Neuronal stem cell (in vitro differentiated cells): ENCODE measurements at regions not wholly inside any gene's neighbourhood (a gene's known extent, or its start where the extent isn't known, plus 50 kb on each side); places are given as distances from the start of the nearest gene placed in this dataset.
"Not testable (repeated sequence)": the region's sequence is repeated elsewhere in the genome, so short reads cannot be mapped to it uniquely, and the experiment has no call there.

Experiments used
- DNase-seq: peaks from one replicate; pipeline ENCODE4 v3.0.0-alpha.2; 2013; ENCODE audit warnings: low spot score
- H2AFZ ChIP-seq: one replicate; pipeline ENCODE4 v1.6.1; 2013; ENCODE audit warnings: mild to moderate bottlenecking, low read length, inconsistent platforms
- H2AK5ac ChIP-seq: 2 replicates; pipeline ENCODE4 v1.6.1; 2013; ENCODE audit warnings: low read depth, mild to moderate bottlenecking, inconsistent platforms, low read length, moderate library complexity, mixed read lengths
- H2BK120ac ChIP-seq: 2 replicates; pipeline ENCODE4 v1.6.1; 2013; ENCODE audit warnings: low read depth, mild to moderate bottlenecking, inconsistent platforms, low read length, moderate library complexity, mixed read lengths
- H2BK12ac ChIP-seq: one replicate; pipeline ENCODE4 v1.6.1; 2013; ENCODE audit warnings: low read length, inconsistent platforms
- H2BK15ac ChIP-seq: 2 replicates; pipeline ENCODE4 v1.6.1; 2013; ENCODE audit warnings: mild to moderate bottlenecking, low read length, inconsistent platforms, mixed read lengths
- H2BK5ac ChIP-seq: one replicate; pipeline ENCODE4 v1.6.1; 2013; ENCODE audit warnings: inconsistent platforms, mild to moderate bottlenecking, low read length, moderate library complexity
- H3K14ac ChIP-seq: one replicate; pipeline ENCODE4 v1.6.1; 2013; ENCODE audit warnings: low read length, inconsistent platforms
- H3K18ac ChIP-seq: 2 replicates; pipeline ENCODE4 v1.6.1; 2013; ENCODE audit warnings: low read length, inconsistent platforms
- H3K23ac ChIP-seq: 2 replicates; pipeline ENCODE4 v1.6.1; 2013; ENCODE audit warnings: low read depth, mild to moderate bottlenecking, mixed read lengths, low read length, inconsistent platforms; ENCODE audit not compliant: poor library complexity
- H3K27ac ChIP-seq: replicated peaks from 3 replicates; pipeline ENCODE4 v1.5.1; 2013; ENCODE audit warnings: low read length, inconsistent platforms
- H3K27me3 ChIP-seq, 3 experiments: 2 replicates each; pipeline ENCODE4 v1.6.1; 2013; ENCODE audit warnings: low read length in 3 of 3, mild to moderate bottlenecking in 2 of 3, inconsistent platforms in 1 of 3, low read depth in 1 of 3, mixed read lengths in 1 of 3, moderate library complexity in 1 of 3; ENCODE audit not compliant: control insufficient read depth in 3 of 3, insufficient read depth in 3 of 3
- H3K36me3 ChIP-seq, 2 donors: replicated peaks in 1 of 2; 2 replicates each; pipeline ENCODE4 v1.6.1; 2013; ENCODE audit warnings: low read length in 2 of 2; ENCODE audit not compliant: control insufficient read depth in 2 of 2, insufficient read depth in 2 of 2
- H3K4ac ChIP-seq: 2 replicates; pipeline ENCODE4 v1.6.1; 2013; ENCODE audit warnings: inconsistent platforms, mild to moderate bottlenecking, low read length, moderate library complexity
- H3K4me1 ChIP-seq, 2 donors: 1 replicate in 1 of 2; 2 replicates in 1 of 2; pipeline ENCODE4 v1.6.1; 2013; ENCODE audit warnings: low read length in 2 of 2, low read depth in 1 of 2; ENCODE audit not compliant: control insufficient read depth in 2 of 2, insufficient read depth in 1 of 2
- H3K4me2 ChIP-seq: one replicate; pipeline ENCODE4 v1.6.1; 2013; ENCODE audit warnings: mild to moderate bottlenecking, low read length, inconsistent platforms; ENCODE audit not compliant: insufficient read depth, poor library complexity, severe bottlenecking
- H3K4me3 ChIP-seq, 2 donors: 2 replicates each; pipeline ENCODE4 v1.5.1; 2013; ENCODE audit warnings: low read length in 2 of 2, mild to moderate bottlenecking in 2 of 2, inconsistent platforms in 1 of 2, moderate library complexity in 1 of 2
- H3K79me1 ChIP-seq: one replicate; pipeline ENCODE4 v1.6.1; 2013; ENCODE audit warnings: low read depth, mild to moderate bottlenecking, inconsistent platforms, low read length, moderate library complexity
- H3K9ac ChIP-seq: one replicate; pipeline ENCODE4 v1.6.1; 2013; ENCODE audit warnings: mild to moderate bottlenecking, low read depth, low read length, inconsistent platforms; ENCODE audit not compliant: poor library complexity
- H3K9me3 ChIP-seq, 2 donors: replicated peaks in 1 of 2; 2 replicates each; pipeline versions ENCODE3 to v1.6.1; 2013; ENCODE audit warnings: low read length in 2 of 2, mild to moderate bottlenecking in 2 of 2, inconsistent platforms in 1 of 2, low read depth in 1 of 2, mixed read lengths in 1 of 2, moderate library complexity in 1 of 2; ENCODE audit not compliant: control insufficient read depth in 2 of 2, insufficient read depth in 1 of 2
- H4K8ac ChIP-seq: one replicate; pipeline ENCODE4 v1.6.1; 2013; ENCODE audit warnings: low read depth, mild to moderate bottlenecking, inconsistent platforms, low read length, moderate library complexity
- H4K91ac ChIP-seq: one replicate; pipeline ENCODE4 v1.6.1; 2013; ENCODE audit warnings: low read length, low read depth, mild to moderate bottlenecking, inconsistent platforms; ENCODE audit not compliant: poor library complexity
- WGBS, 2 donors: extraction: QIAGEN DNeasy Blood & Tissue Kit; methylation state at CpG; one replicate each; pipeline ENCODE4 v1.1.7; 2013; ENCODE audit warnings: missing lambda C conversion rate in 2 of 2, mixed read lengths in 1 of 2; ENCODE audit not compliant: insufficient read length in 2 of 2, insufficient replicate concordance in 1 of 2; ENCODE audit errors: extremely low coverage in 2 of 2; 5-methylcytosine and 5-hydroxymethylcytosine counted together

- not testable (repeated sequence) for H2BK120ac ChIP-seq, H2BK15ac ChIP-seq, H3K18ac ChIP-seq, H3K4me1 ChIP-seq, H4K91ac ChIP-seq, DNase-seq, H3K9ac ChIP-seq, H2AFZ ChIP-seq, H3K14ac ChIP-seq, H3K4me2 ChIP-seq, H2AK5ac ChIP-seq, H3K4me3 ChIP-seq, H3K36me3 ChIP-seq, H3K23ac ChIP-seq, H3K79me1 ChIP-seq, H3K27ac ChIP-seq, H3K4ac ChIP-seq, H3K9me3 ChIP-seq, H3K27me3 ChIP-seq, H2BK5ac ChIP-seq, H2BK12ac ChIP-seq, H4K8ac ChIP-seq
Measured at GRCh38 chr5:11392-11791, 80.6 kb upstream of the PLEKHG4B start.

DNA sequence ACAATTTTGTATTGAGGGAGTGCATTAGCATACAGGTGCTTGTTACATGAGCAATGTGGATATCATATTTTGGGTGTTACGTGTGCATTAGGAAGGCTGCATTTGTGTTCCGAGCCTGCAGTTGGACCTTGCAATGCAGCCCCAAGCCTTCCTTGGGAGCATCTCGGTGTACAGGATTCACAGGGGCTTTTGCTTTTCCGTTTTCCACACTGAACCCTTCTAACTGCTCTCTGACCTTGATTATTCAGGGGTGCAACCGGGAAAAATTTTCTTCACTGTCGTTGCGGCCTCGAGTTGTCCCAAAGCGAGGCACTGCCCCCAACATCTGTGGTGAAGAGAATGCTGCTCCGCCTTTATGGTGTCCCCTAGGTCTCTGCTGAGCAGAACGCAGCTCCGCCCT is 80.1 kb upstream of the PLEKHG4B start:
- no peak overlapping the region for H3K9ac ChIP-seq
- H3K9me3 ChIP-seq, result peaks cover 0 to 8% of the 10 kb centered on the region in 2 donors
- H3K18ac ChIP-seq, result no peak overlapping the region
- H3K4me2 ChIP-seq, result no peak overlapping the region
- peaks cover 0 to 3% of the 10 kb centered on the region in 2 donors for H3K4me1 ChIP-seq
- no peak overlapping the region for H2BK120ac ChIP-seq
- no peak overlapping the region for H4K91ac ChIP-seq
- no peak overlapping the region for H3K4me3 ChIP-seq
- H2AFZ ChIP-seq, result no peak overlapping the region
- H2BK12ac ChIP-seq, result no peak overlapping the region
- no peak overlapping the region for H3K4ac ChIP-seq
- no peak overlapping the region for H3K14ac ChIP-seq
- H2BK5ac ChIP-seq, result no peak overlapping the region
- H3K79me1 ChIP-seq, result no peaks in the 10 kb centered on the region
- H3K23ac ChIP-seq, result no peak overlapping the region
- H4K8ac ChIP-seq, result no peak overlapping the region
- no peaks in the 10 kb centered on the region for H3K36me3 ChIP-seq
- no peak overlapping the region for H2AK5ac ChIP-seq
- H2BK15ac ChIP-seq, result no peak overlapping the region
- H3K27ac ChIP-seq, result no peak overlapping the region
- DNase-seq, result no peak
- no CpG with 5 or more reads among the region's 12 CpGs for WGBS, 2 donors
- H3K27me3 ChIP-seq, result no peaks in the 10 kb centered on the region

- no peaks in the 10 kb centered on the region for H3K27me3 ChIP-seq
- no peak overlapping the region for H2AFZ ChIP-seq
- no CpG with 5 or more reads among the region's 7 CpGs for WGBS, 2 donors
- H3K4me3 ChIP-seq, result no peak overlapping the region
- no peak overlapping the region for H3K4ac ChIP-seq
- H3K27ac ChIP-seq, result no peak overlapping the region
- no peak overlapping the region for H3K18ac ChIP-seq
- no peak overlapping the region for H3K14ac ChIP-seq
- no peak for DNase-seq
- no peak overlapping the region for H2BK120ac ChIP-seq
- no peak overlapping the region for H3K9ac ChIP-seq
- no peak overlapping the region for H2AK5ac ChIP-seq
- H3K36me3 ChIP-seq, result no peaks in the 10 kb centered on the region
- peaks cover 0 to 8% of the 10 kb centered on the region in 2 donors for H3K9me3 ChIP-seq
- H3K23ac ChIP-seq, result no peak overlapping the region
- H4K8ac ChIP-seq, result no peak overlapping the region
- H3K4me2 ChIP-seq, result no peak overlapping the region
- H3K79me1 ChIP-seq, result no peaks in the 10 kb centered on the region
- H2BK5ac ChIP-seq, result no peak overlapping the region
- H4K91ac ChIP-seq, result no peak overlapping the region
- no peak overlapping the region for H2BK12ac ChIP-seq
- H2BK15ac ChIP-seq, result no peak overlapping the region
- peaks cover 0 to 3% of the 10 kb centered on the region in 2 donors for H3K4me1 ChIP-seq
Measured at GRCh38 chr5:13234-13633, 78.7 kb upstream of the PLEKHG4B start.

- H3K9ac ChIP-seq, H3K36me3 ChIP-seq, H3K23ac ChIP-seq, H3K4ac ChIP-seq, H3K4me3 ChIP-seq, H3K27ac ChIP-seq, DNase-seq, H2AK5ac ChIP-seq, H4K91ac ChIP-seq, H3K27me3 ChIP-seq, H3K9me3 ChIP-seq, H3K14ac ChIP-seq, H2BK5ac ChIP-seq, H2BK15ac ChIP-seq, H3K4me1 ChIP-seq, H4K8ac ChIP-seq, H2BK12ac ChIP-seq, H3K79me1 ChIP-seq, H3K4me2 ChIP-seq, H3K18ac ChIP-seq, H2BK120ac ChIP-seq: not testable (repeated sequence)
- H2AFZ ChIP-seq, result peak overlapping the region; percentile 56
- no CpG with 5 or more reads among the region's 2 CpGs for WGBS, 2 donors
Measured at GRCh38 chr5:14676-15075, 77.3 kb upstream of the PLEKHG4B start.
